DMS 273 (cell line): ENCODE measurements at regions not wholly inside any gene's neighbourhood (a gene's known extent, or its start where the extent isn't known, plus 50 kb on each side); places are given as distances from the start of the nearest gene placed in this dataset.
"Not testable (repeated sequence)": the region's sequence is repeated elsewhere in the genome, so short reads cannot be mapped to it uniquely, and the experiment has no call there.

Source experiments
- DNase-seq: peaks from one replicate; lab custom pipeline; 2025; ENCODE audit not compliant: unreplicated experiment; lab: John Stamatoyannopoulos, UW

DNA sequence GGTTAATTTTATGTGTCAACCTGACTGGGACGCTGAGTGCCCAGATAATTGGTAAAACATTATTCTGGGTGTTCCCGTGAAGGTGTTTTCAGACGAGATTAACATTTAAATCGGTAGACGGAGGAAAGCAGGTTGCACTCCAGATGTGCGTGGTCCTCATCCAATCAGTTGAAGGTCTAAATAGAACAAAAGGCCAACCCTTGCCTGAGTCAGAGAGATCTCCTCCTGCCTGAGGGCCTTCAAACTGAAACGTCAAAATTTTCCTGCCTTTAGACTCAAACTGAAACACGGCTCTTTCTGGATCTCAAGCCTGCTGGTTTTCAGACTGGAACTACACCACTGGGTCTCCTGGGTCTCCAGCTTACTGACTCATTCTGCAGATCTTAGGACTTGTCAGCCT lies 70.9 kb downstream of the NPIPA5 start:
- DNase-seq = not testable (repeated sequence)

DNA sequence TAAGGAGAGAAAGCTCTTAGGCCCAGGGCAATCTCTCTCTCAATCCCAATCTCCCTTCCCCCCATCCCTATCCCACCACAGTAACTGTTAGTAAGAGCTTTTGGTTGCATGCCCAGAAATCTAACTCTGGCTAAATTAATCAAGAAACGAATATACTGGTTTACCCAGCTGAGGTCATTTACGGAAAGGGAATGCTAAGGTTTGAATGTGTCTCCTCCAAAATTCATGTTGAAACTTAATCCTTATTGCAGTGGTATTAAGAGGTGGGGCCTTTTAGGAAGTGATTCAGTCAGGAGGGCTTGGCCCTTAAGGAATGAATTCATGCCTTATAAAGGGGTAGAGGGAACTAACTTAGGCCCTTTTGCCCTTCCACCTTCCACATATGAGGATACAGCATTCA lies 72.2 kb downstream of the NPIPA5 start:
- DNase-seq = not testable (repeated sequence)

DNA sequence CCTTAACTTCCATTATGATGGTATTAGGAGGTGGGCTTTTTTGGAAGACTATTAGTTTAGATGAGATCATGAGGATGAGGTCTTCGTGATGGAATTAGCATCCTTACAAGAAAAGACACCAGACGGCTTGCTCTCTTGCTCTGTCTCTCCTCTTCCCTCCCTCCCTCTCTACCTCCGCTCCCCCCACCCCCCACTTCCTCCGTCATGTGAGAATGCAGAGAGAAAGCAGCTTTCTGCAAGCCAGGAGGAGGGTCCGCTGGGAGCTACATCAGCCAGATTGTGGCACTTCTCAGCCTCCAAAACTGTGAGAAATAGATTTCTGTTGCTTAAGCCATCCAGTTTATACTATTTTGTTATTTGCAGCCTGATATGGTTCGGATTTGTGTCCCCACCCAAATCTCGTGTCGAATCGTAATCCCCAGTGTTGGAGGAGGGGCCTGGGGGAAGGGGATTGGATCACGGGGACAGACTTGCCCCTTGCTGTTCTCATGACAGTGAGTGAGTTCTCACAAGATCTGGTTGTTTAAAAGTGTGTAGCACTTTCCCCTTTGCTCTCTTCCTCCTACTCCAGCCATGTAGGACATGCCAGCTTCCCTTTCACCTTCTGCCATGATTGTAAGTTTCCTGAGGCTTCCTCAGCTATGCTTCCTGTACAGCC lies 74.3 kb downstream of the NPIPA5 start:
- DNase-seq = not testable (repeated sequence)

DNA sequence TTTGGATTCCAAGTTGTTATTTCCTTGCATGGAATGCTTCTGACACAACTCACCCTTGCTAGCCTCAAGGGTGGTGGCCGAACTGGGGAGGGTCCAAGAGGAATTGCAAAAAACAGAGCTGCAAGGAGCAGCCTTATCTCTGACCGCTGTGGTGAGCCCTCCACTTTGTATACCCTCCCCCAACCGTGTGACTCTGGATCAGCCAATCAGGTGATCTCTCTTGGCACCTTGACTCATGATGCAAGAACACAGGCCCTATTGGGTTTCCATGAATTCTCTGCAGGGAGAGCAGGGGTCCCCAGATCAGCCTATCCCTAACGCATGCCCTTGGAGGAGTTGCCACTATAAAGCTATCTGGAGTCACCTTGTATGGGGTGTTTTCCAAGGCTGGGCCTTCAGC lies 81.0 kb downstream of the NPIPA5 start:
- DNase-seq = not testable (repeated sequence)

DNA sequence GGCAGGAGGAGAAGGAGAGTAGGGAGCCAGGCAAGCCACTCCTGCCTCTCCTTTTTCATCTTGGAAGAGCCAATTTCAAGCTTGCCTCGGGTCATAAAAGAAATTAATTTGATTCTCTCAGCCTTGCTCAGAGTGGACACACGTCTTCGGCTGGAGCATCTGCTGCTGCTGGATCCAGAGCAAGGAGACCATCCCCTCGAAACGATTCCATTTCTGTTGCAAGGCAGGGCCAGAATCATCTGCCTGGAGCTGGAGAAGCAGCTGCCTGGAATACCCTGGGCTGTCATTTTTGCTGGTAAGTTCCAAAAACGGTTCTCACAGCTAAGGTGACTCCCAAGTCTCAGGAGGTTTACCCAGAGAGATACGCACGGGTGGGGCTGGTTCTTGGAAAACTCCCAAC lies 103.3 kb downstream of the NPIPA5 start:
- DNase-seq = not testable (repeated sequence)

DNA sequence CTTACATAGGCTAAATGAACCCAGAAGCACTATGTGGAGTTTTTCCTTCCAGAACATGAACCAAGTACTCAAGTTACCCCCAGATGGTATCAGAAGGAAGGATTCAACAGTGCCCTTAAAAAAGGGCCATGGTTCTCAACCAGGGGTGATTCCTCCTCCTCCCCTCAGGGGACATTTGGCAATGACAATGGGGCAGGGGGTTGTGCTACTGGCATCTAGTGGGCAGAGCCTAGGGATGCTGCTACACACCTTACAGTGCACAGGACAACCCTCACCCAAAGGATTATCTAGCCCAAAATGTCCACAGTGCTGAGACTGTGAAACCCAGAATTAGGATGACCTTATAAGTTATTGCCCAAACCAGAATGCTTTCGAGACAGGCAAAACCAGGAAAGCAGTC lies 104.1 kb downstream of the NPIPA5 start:
- not testable (repeated sequence) for DNase-seq

DNA sequence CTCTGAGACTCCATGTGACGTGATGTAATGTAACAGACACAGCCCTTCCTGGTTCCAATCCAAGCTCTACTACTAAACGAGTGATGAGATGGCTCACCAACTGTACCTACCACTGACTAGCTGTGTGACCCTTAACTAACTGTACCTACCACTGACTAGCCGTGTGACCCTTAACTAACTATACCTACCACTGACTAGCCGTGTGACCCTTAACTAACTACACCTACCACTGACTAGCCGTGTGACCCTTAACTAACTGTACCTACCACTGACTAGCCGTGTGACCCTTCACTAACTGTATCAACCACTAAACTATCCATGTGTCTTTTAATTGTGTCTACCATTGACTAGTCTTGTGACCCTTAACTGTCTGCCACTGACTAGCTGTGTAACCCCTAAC lies 111.2 kb downstream of the NPIPA5 start:
- DNase-seq = not testable (repeated sequence)

DNA sequence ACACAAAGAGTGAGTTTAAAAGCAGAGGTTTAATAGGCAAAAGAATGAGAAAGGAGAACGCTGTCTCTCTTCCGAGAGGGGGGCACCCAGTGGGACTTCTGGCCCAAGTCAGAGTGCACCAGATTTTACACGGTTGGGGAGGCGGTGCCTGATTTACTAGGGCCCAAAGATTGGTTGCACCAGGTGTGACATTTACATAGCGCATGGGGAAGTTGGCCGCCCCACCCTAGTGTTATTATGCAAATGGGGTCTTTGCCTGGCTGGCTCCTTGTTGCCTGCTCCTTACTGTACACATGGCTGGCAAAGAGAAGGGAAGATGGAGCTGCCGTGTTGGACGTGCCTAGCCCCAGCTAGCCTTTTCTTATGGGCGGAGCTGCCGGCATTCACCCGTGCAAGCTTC lies 115.9 kb downstream of the NPIPA5 start:
- DNase-seq = not testable (repeated sequence)

DNA sequence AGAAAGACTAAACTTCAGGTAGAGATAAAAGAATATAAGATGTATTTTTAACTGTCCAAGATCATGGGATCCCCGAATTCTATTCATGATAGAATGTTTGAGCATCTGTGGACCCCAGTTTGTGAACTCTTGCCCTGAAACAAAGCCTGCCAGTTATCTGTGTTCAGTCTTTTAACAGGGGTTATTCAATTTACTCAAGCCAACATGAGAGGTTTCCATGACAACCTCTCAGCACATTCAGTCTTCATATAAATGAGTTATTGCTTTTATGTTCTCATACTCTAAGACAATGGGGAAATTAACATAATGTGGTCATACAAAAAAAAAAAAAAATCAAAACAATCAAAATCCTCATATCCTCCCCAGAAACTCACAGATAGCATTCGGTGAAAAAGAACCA lies 130.1 kb downstream of the NPIPA5 start:
- DNase-seq = not testable (repeated sequence)

DNA sequence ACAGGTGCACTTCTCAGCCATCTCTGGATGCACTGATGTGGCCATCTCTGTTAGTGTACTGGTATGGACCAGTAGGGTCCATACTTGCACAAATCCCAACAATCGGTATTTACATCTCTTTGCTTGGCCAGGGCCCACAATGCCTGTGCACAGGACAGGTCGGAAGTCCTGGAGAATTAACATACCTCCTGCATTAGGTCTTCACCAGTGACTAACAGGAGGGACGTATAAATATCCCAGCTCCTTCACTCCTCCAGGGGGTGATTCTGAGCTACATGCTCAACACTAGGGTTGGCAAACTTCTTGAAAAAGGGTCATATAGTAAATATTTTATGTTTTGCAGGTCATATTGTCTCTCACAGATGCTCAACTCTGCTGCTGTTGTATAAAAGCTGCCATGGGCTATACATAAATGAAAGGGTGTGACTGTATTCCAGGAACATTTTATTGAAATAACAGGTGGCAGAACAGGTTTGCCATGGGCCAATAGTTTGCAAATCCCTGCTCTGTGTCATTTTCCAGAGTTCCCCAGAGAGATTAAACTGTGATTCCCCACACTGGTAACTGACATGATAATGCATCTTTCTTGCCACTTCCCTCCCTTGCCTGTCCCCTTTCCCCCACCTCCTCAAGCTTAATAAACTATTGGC lies 141.3 kb downstream of the NPIPA5 start:
- not testable (repeated sequence) for DNase-seq

DNA sequence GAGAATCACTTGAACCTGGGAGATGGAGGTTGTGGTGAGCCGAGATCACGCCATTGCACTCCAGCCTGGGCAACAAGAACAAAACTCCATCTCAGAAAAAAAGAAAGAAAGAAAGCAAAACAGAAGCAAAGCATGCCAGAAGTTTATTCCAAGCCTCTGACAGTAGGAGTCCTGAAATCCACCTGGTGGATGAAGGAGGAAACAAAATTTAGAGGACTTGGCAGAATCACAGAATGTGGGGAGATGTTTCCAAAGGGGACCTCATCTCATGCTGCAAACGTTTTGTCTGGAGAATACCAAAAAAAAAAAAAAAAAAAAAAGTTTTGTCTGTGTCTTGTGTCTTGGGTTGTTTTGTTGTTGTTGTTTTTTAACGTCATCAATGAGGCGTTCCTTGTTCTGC lies 141.1 kb upstream of the RRN3 start:
- DNase-seq = peak; percentile 25

DNA sequence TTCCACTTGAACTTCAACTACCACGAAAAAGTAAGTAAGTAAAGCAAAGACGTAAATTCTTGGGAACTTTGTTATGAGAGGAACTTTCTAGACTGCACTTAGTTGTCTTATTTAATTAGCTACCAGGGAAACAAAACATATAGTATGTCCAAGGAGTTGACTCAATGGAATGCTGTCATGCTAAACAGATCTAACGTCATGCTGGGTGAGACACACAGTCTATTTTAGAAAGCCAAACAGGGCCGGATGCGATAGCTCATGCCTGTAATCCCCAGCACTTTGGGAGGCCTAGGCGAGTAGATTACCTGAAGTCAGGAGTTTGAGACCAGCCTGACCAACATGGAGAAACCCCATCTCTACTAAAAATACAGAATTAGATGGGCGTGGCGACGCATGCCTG lies 140.6 kb upstream of the RRN3 start:
- DNase-seq = not testable (repeated sequence)

DNA sequence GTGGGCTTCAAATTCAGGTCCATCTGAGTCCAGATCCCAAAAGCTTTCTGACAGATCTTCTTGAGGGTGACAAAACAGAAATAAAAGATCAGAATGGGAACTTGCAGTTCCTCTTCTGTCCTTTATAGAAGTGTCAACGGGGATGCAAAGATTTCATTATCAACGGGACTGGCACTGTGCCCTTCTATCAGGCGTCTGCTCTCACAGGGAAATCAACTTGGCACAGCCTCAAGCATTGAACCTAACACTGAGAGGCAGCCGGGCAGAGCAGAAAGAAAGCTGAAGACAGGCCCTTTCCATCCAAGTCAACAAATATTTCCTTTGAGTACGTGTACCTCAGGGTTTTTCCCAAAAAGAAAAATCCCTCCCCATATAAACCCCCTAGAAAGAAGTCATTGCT lies 136.4 kb upstream of the RRN3 start:
- DNase-seq = not testable (repeated sequence)

DNA sequence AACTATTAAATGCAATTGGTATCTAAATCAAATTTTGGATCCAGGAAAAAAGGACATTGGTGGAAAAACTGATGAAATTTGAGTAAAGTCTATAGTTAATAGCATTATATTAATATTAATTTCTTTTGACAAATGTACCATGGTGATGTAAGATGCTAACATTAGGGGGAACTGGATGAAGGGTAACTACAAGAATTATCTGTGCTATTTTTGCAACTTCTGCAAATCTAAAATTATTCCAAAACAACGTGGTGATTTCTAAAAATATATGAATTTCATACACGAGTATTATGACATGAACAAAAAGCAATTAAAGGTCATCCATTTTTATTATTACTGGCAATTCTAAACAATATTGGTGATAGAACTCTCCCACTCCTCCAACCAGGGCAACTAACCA lies 135.6 kb upstream of the RRN3 start:
- not testable (repeated sequence) for DNase-seq

DNA sequence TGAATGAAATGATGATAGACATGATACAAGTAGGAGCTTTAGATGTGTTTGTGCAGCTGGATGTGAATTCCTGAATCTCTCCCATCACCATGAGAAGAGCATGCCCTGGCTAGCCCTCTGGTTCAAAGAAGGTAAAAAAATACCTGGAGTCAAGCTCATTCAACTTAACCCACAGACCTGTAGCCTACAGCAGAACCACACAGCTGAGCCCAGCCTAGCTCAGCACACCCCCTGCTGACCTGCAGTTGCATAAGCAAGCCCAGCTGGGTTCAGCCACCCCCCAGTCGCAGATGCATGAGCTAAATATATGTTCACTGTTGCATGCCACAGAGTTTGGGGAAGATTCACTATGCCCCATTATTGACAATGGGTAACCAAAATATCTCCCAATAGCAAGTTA lies 130.6 kb upstream of the RRN3 start:
- DNase-seq = not testable (repeated sequence)

DNA sequence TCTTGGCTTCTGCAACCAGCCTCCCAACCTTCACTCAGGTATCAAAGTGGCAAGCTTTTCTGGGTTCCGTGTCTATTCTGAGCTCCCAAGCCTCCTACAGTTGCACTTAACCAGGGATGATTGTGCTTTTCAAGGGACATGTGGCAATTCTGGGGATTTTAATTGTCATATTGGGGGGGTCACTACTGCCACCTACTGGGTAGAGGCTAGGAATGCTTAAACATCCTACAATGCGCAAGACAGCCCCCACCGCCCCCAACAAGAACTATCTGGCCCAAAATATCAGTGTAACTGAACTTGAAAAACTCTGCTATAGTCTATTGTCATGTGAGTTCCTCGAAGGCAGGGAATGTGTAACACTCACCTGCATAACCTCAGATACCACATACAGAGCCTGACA lies 129.3 kb upstream of the RRN3 start:
- not testable (repeated sequence) for DNase-seq

DNA sequence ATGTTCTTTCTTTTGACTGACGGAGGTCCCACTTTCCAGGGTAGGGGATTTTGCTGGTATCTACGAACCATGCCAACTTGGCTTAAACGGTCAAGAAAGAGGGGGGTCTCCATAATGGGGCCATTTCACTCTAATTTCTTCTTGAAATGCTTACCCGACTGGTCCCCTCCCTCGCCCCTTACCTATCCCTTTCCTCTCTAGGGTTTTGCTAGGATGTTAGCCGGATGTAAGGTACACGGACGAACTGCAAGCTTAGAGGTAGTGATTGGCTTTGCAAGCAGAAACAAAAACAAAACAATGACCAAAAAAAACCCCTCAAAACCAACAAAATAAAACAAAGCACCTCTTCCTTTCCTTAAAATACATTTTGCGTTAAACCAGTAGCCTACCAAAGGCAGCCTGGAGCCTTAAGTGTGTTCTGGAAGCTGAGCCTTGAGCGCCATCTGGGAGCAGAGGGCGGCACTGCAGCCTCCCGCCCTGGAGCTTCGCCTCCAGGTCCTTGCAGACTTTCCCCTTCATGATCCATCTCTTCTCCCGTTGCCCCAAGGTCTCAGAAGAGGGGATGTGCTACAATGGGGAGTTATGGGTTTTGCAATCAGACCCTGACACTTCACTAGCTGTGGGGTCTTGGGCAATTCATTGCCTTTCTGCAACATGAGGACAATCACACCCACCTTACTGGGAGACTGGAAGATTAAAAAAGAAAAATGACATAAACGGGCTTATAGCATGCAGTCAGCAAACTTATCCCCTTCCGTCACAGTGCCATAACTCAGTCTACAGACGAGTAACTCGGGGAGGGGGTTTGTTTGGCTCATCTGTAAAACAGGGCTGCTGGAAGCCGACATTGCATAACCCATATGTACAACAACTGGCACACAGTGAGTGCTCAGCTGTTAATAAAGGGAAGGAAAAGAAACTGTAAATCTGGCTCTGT lies 125.9 kb upstream of the RRN3 start:
- not testable (repeated sequence) for DNase-seq

DNA sequence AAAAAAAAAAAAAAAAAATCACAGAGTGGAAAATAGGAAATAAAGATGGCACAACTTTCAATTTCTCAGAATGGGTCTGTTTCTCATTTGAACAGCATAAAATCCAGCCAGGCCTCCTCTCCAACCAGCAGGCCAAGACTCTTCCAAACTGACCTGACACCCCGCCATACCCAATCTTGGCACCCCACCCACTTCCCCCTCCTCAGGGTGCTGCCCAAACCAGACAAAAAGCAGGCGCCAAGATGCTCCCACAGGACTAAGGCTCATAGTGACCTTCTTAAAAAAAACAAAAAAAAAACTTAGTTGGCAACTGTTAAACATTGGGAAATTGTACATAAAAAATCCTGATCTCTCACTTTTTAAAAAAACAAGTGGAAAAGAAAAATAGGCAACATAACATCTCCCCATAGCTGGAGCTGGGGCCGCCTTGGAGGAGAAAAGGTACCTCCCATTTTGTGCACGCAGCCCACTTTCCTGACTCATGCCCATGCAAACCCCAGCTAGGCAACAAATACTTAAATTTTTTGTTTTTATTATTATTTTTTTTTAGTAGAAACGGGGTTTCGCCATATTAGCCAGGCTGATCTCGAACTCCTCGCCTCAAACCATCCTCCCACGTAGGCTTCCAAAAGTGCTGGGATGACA lies 124.9 kb upstream of the RRN3 start:
- DNase-seq = not testable (repeated sequence)

DNA sequence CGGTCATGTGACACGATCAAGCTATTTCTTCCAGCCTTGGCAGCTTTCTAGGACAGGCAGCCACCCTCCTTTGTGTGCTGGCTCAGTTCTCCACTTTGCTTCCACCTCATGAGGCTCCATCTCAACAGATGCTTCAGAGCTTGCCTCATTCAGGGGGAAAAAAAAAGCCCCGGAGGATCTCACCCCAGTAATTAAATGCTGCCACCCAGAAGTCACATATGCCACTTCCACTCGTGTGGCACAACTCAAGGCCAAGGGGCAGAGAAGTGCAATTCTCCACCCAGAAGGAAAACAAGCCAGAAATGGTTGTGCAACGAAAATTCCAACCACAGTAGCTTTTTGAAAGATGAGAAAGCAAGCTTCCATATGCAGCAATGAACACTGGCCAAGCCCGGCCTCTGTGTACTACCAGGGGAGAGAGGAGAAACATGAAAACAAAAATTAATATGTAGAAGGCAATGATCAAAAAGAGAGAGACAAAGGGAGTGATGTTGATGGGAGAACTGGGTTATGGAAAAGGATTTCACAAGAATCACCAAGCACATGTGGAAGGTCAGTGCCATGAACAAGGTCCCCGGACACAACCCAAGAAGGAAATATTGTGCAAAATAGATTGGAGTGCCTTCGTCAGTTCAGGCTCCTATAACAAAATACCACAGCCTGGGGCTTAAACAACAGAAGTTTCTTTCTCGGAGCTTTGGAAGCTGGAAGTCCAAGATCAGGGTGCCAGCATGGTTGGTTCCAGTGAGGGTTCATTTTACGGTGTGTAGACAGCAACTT lies 113.3 kb upstream of the RRN3 start:
- not testable (repeated sequence) for DNase-seq

DNA sequence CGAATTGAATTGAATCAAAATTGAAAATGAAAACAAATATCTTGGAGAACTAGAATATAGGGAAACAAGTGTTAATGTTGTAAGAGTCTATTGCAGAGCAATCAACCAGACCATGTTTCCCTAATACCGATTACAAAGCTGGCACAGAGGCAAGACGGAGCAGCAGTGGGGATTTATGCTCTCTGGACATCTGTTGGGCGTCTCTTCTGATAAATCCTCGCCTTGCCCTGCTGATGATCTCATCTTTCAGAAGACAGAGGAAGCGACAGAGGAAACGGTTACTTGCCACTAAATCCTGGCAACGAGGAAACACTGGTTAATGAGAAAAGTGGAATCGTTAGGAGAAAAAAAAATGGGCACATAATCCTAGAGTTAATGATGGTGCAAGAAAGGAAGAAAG lies 112.4 kb upstream of the RRN3 start:
- DNase-seq = not testable (repeated sequence)
